Colonic mucosa (tissue), 4 donors: ENCODE measurements at regions not wholly inside any gene's neighbourhood (a gene's known extent, or its start where the extent isn't known, plus 50 kb on each side); places are given as distances from the start of the nearest gene placed in this dataset.
"Not testable (repeated sequence)": the region's sequence is repeated elsewhere in the genome, so short reads cannot be mapped to it uniquely, and the experiment has no call there.

Source experiments
- DNase-seq: peaks from one replicate; pipeline ENCODE4 v3.0.0-alpha.2; 2020
- H3K27ac ChIP-seq: fragments of 200-600 bp; one replicate; pipeline ENCODE4 v1.8.0; 2021
- H3K27me3 ChIP-seq: fragments of 200-600 bp; one replicate; pipeline ENCODE4 v1.8.0; 2021
- H3K36me3 ChIP-seq: fragments of 200-600 bp; one replicate; pipeline ENCODE4 v1.8.0; 2021
- H3K4me1 ChIP-seq: fragments of 200-600 bp; one replicate; pipeline ENCODE4 v1.8.0; 2021; ENCODE audit warnings: mild to moderate bottlenecking
- H3K4me3 ChIP-seq: fragments of 200-600 bp; one replicate; pipeline ENCODE4 v1.8.0; 2021
- H3K9ac ChIP-seq, 2 donors: one replicate each; pipeline ENCODE4 v1.7.0; 2013; ENCODE audit warnings: control low read depth in 2 of 2, low read depth in 2 of 2, low read length in 2 of 2
- H3K9me3 ChIP-seq: fragments of 200-600 bp; one replicate; pipeline ENCODE4 v1.8.0; 2021
- CTCF ChIP-seq: fragments of 200-600 bp; IDR thresholded peaks from one replicate; pipeline ENCODE4 v1.8.0; 2022; ENCODE audit warnings: antibody characterized with exemption, mild to moderate bottlenecking
- intact Hi-C: fragments of 100-400 bp; cut with DNase I; formaldehyde crosslinking; loops from one replicate; pipeline ENCODE4 v1.14.1; 2022
- donor health status: healthy.
- donor health status: DM: no; HTN: no; CAD: no.
- donor health status: DM: no; HTN: no; CAD: no.

GRCh38 chr14:43297794-43298193 lies 1209.3 kb downstream of the FSCB start:
- no peak for DNase-seq
- Histone ChIP-seq H3K4me3 (no peak overlapping the region), H3K9me3 (no peaks in the 10 kb centered on the region), H3K4me1 (no peaks in the 10 kb centered on the region), H3K36me3 (no peaks in the 10 kb centered on the region), H3K27me3 (no peaks in the 10 kb centered on the region), H3K27ac (no peak overlapping the region), H3K9ac (no peak overlapping the region)
- TF ChIP-seq CTCF: no peak
- intact Hi-C loops: no loop called here

- H3K4me1 ChIP-seq, H3K9ac ChIP-seq, DNase-seq, H3K36me3 ChIP-seq, H3K27me3 ChIP-seq, H3K4me3 ChIP-seq, H3K27ac ChIP-seq, H3K9me3 ChIP-seq, intact Hi-C loops: not testable (repeated sequence)
These were observed 1211.0 kb downstream of the FSCB start for GRCh38 chr14:43296061-43296460.

- Histone ChIP-seq H3K9ac (no peak overlapping the region), H3K9me3 (no peaks in the 10 kb centered on the region), H3K4me1 (no peaks in the 10 kb centered on the region), H3K27me3 (no peaks in the 10 kb centered on the region), H3K27ac (no peak overlapping the region), H3K4me3 (no peak overlapping the region), H3K36me3 (no peaks in the 10 kb centered on the region)
- DNase-seq: no peak
- intact Hi-C loops: no loop called here
- TF ChIP-seq CTCF: no peak
These were observed 1221.5 kb downstream of the FSCB start for GRCh38 chr14:43285575-43285974.

GRCh38 chr14:43260056-43260455 lies 1247.0 kb downstream of the FSCB start:
- intact Hi-C loops: no loop called here
- Histone ChIP-seq H3K9ac (no peak overlapping the region), H3K9me3 (no peaks in the 10 kb centered on the region), H3K4me3 (no peak overlapping the region), H3K27me3 (no peaks in the 10 kb centered on the region), H3K4me1 (no peaks in the 10 kb centered on the region), H3K27ac (no peak overlapping the region), H3K36me3 (no peaks in the 10 kb centered on the region)
- no peak for TF ChIP-seq CTCF
- no peak for DNase-seq

GRCh38 chr14:43258396-43258795 lies 1248.7 kb downstream of the FSCB start:
- Histone ChIP-seq H3K27ac (no peak overlapping the region), H3K4me1 (no peaks in the 10 kb centered on the region), H3K9me3 (no peaks in the 10 kb centered on the region), H3K9ac (no peak overlapping the region), H3K4me3 (no peak overlapping the region), H3K27me3 (no peaks in the 10 kb centered on the region), H3K36me3 (no peaks in the 10 kb centered on the region)
- intact Hi-C loops: no loop called here
- DNase-seq: no peak
- no peak for TF ChIP-seq CTCF

GRCh38 chr14:43256996-43257395 lies 1250.1 kb downstream of the FSCB start:
- H3K4me3 ChIP-seq, H3K4me1 ChIP-seq, H3K9ac ChIP-seq, DNase-seq, H3K27me3 ChIP-seq, H3K27ac ChIP-seq, H3K36me3 ChIP-seq, H3K9me3 ChIP-seq, intact Hi-C loops: not testable (repeated sequence)

GRCh38 chr14:43252866-43253265 lies 1254.2 kb downstream of the FSCB start:
- H3K36me3 ChIP-seq: no peaks in the 10 kb centered on the region
- no peak for DNase-seq

More at GRCh38 chr14:43252866-43253265, 1254.2 kb downstream of the FSCB start:
- Histone ChIP-seq H3K27ac (no peak overlapping the region), H3K9ac (no peak overlapping the region), H3K27me3 (no peaks in the 10 kb centered on the region), H3K4me1 (no peaks in the 10 kb centered on the region), H3K4me3 (no peak overlapping the region), H3K9me3 (no peaks in the 10 kb centered on the region)
- TF ChIP-seq CTCF: no peak
- intact Hi-C loops: no loop called here
